AG04449 (cell line): ENCODE measurements at regions not wholly inside any gene's neighbourhood (a gene's known extent, or its start where the extent isn't known, plus 50 kb on each side); places are given as distances from the start of the nearest gene placed in this dataset.
"Not testable (repeated sequence)": the region's sequence is repeated elsewhere in the genome, so short reads cannot be mapped to it uniquely, and the experiment has no call there.

Experiments used
- CTCF ChIA-PET: fragments of 350-600 bp; formaldehyde crosslinking; extraction: SDS; loops from one replicate; lab custom pipeline; 2021; ENCODE audit warnings: antibody characterized with exemption; lab: Yijun Ruan, JAX
- POLR2A ChIA-PET: fragments of 400-600, 350-600 bp; formaldehyde crosslinking; extraction: SDS; loops from one replicate; lab custom pipeline; 2020; ENCODE audit warnings: antibody characterized with exemption, inconsistent platforms; lab: Yijun Ruan, JAX
- DNase-seq: peaks from one replicate; pipeline ENCODE4 v3.0.0-alpha.2; 2010; ENCODE audit warnings: low read depth, low spot score
- H3K4me3 ChIP-seq: 2 replicates; pipeline ENCODE4 v1.5.1; 2011; ENCODE audit warnings: low read depth, mild to moderate bottlenecking, control low read depth, low read length
- TF ChIP-seq, protein P1 (sequence below): IDR thresholded peaks from one replicate; pipeline ENCODE4 v1.5.1; 2011; ENCODE audit warnings: mild to moderate bottlenecking, moderate library complexity, low read length, control low read depth, inconsistent platforms; ENCODE audit not compliant: insufficient read depth; ENCODE audit errors: missing control alignments

DNA sequence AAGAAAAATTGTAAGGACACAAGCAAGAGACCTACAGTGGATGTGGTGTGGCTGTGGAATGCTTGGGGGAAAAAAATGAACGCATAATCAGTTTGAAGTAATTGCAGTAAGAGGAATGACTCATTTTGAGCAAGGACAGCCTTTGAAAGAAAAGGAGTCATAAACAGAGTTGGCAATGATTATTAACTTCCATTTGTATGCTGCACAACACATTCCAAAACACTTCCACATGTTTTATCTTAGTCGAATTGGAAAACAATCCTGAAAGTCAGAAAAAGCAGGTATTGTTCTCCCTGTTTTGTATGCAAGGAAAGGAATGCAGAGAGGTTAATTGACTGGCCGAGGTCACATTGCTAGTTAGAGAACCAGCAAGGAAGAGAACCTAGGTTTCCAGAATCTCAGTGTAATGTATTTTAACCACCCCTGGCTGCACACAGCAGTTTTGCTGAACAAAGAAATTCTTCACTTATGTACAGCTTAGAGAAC, 630.0 kb upstream of the MIR17HG start:
- DNase-seq, result no peak
- POLR2A ChIA-PET, result no interaction called here

GRCh38 chr13:90719461-90719860, 628.0 kb upstream of the MIR17HG start:
- ChIA-PET POLR2A (no interaction called here), CTCF (no interaction called here)
- no peak overlapping the region for H3K4me3 ChIP-seq
- TF ChIP-seq, protein P1, sequence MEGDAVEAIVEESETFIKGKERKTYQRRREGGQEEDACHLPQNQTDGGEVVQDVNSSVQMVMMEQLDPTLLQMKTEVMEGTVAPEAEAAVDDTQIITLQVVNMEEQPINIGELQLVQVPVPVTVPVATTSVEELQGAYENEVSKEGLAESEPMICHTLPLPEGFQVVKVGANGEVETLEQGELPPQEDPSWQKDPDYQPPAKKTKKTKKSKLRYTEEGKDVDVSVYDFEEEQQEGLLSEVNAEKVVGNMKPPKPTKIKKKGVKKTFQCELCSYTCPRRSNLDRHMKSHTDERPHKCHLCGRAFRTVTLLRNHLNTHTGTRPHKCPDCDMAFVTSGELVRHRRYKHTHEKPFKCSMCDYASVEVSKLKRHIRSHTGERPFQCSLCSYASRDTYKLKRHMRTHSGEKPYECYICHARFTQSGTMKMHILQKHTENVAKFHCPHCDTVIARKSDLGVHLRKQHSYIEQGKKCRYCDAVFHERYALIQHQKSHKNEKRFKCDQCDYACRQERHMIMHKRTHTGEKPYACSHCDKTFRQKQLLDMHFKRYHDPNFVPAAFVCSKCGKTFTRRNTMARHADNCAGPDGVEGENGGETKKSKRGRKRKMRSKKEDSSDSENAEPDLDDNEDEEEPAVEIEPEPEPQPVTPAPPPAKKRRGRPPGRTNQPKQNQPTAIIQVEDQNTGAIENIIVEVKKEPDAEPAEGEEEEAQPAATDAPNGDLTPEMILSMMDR, result no peak
- no peak for DNase-seq

More for the DNA sequence above, 630.0 kb upstream of the MIR17HG start:
- H3K4me3 ChIP-seq, result no peak overlapping the region
- TF ChIP-seq, protein P1, result no peak
- CTCF ChIA-PET, result no interaction called here

DNA sequence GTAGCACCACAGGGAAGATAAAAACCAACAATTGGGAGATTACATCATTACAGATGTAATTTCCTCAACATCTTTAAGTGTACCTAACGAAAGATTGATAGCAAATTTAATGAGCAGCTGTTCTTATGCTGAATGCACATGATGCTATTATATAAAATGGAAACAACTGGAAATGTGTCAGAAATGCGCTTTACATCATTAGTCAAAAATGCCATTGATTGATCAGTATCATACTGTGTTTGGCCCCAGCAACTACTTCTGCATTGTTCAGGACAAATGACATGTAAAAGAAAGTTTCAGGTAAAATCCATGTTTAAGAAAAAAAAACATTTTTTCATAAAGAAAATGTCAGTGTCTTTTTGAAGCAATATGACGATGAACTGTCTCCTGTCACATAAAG, 625.5 kb upstream of the MIR17HG start:
- ChIA-PET POLR2A (no interaction called here), CTCF (no interaction called here)
- DNase-seq, result no peak

DNA sequence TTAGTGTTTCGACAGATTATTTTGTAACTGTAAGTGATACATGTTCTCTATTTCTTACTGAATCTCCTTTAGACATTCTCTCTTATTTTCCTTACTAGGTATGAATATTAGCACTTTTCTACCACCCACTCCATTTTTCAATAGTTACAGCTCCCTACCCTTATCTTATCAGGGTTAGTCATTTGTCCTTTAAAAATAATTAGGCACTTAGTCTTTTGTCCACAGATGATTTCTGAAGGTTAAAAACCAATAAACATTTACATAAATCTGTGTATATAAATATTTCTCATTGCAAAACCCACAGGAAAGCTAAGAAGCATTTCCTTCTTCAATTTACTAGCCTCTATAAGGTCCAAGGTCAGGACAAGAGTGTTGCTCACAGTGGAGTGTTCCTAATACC, 624.1 kb upstream of the MIR17HG start:
- no peak overlapping the region for H3K4me3 ChIP-seq
- CTCF ChIA-PET, result no interaction called here
- POLR2A ChIA-PET, result no interaction called here
- TF ChIP-seq, protein P1, result no peak
- DNase-seq, result no peak

More for the DNA sequence above, 625.5 kb upstream of the MIR17HG start:
- no peak overlapping the region for H3K4me3 ChIP-seq
- TF ChIP-seq, protein P1, result no peak

- DNase-seq, result no peak
- TF ChIP-seq, protein P1, result no peak
- ChIA-PET CTCF (no interaction called here), POLR2A (no interaction called here)
- H3K4me3 ChIP-seq, result no peak overlapping the region
Observed at GRCh38 chr13:90726375-90726774, 621.1 kb upstream of the MIR17HG start.

- ChIA-PET POLR2A (no interaction called here), CTCF (no interaction called here)
- DNase-seq, result no peak
- H3K4me3 ChIP-seq, result no peak overlapping the region
- TF ChIP-seq, protein P1, result no peak
Observed at GRCh38 chr13:90732049-90732448, 615.4 kb upstream of the MIR17HG start.

- CTCF ChIA-PET, result not testable (repeated sequence)
Observed at GRCh38 chr13:90734497-90734896, 613.0 kb upstream of the MIR17HG start.

More at GRCh38 chr13:90734497-90734896, 613.0 kb upstream of the MIR17HG start:
- DNase-seq, H3K4me3 ChIP-seq, POLR2A ChIA-PET: not testable (repeated sequence)
